GM21390 (cell line): ENCODE measurements at regions not wholly inside any gene's neighbourhood (a gene's known extent, or its start where the extent isn't known, plus 50 kb on each side); places are given as distances from the start of the nearest gene placed in this dataset.

Experiments used
- ATAC-seq: cut with Tn5 transposase; IDR thresholded peaks from one replicate; pipeline ENCODE4 v1.9.1; 2021; ENCODE audit not compliant: unreplicated experiment

GRCh38 chr18:72470391-72470790, 73.8 kb downstream of the CBLN2 start:
- no peak for ATAC-seq

- no peak for ATAC-seq
Observed at GRCh38 chr18:72468021-72468710, 76.0 kb downstream of the CBLN2 start.

- no peak for ATAC-seq
Observed at GRCh38 chr18:72460210-72460680, 83.9 kb downstream of the CBLN2 start.

- ATAC-seq = no peak
Observed at GRCh38 chr18:72458271-72458670, 85.9 kb downstream of the CBLN2 start.

GRCh38 chr18:72456802-72457201, 87.3 kb downstream of the CBLN2 start:
- ATAC-seq = no peak

GRCh38 chr18:72452328-72452727, 91.8 kb downstream of the CBLN2 start:
- ATAC-seq = no peak

GRCh38 chr18:72444798-72445155, 99.4 kb downstream of the CBLN2 start:
- ATAC-seq = no peak

GRCh38 chr18:72444111-72444797, 99.9 kb downstream of the CBLN2 start:
- no peak for ATAC-seq

GRCh38 chr18:72436401-72436800, 107.7 kb downstream of the CBLN2 start:
- ATAC-seq = no peak

GRCh38 chr18:72433756-72434155, 110.4 kb downstream of the CBLN2 start:
- no peak for ATAC-seq

- ATAC-seq = no peak
Observed at GRCh38 chr18:72427721-72428120, 116.4 kb downstream of the CBLN2 start.

GRCh38 chr18:72419914-72420313, 124.2 kb downstream of the CBLN2 start:
- no peak for ATAC-seq

- no peak for ATAC-seq
Observed at GRCh38 chr18:72412927-72413326, 131.2 kb downstream of the CBLN2 start.

GRCh38 chr18:72411261-72411660, 132.9 kb downstream of the CBLN2 start:
- ATAC-seq = no peak

GRCh38 chr18:72410399-72410798, 133.7 kb downstream of the CBLN2 start:
- ATAC-seq = no peak

GRCh38 chr18:72409903-72410302, 134.2 kb downstream of the CBLN2 start:
- ATAC-seq = no peak

- no peak for ATAC-seq
Observed at GRCh38 chr18:72407048-72407447, 137.1 kb downstream of the CBLN2 start.

GRCh38 chr18:72391951-72392350, 152.2 kb downstream of the CBLN2 start:
- no peak for ATAC-seq

GRCh38 chr18:72391427-72391826, 152.7 kb downstream of the CBLN2 start:
- no peak for ATAC-seq

GRCh38 chr18:72378016-72378415, 166.1 kb downstream of the CBLN2 start:
- no peak for ATAC-seq

- no peak for ATAC-seq
Observed at GRCh38 chr18:72376256-72376655, 167.9 kb downstream of the CBLN2 start.

- ATAC-seq = no peak
Observed at GRCh38 chr18:72375618-72376017, 168.5 kb downstream of the CBLN2 start.

- ATAC-seq = no peak
Observed at GRCh38 chr18:72372076-72372475, 172.1 kb downstream of the CBLN2 start.
